H9 (cell line): ENCODE measurements at regions not wholly inside any gene's neighbourhood (a gene's known extent, or its start where the extent isn't known, plus 50 kb on each side); places are given as distances from the start of the nearest gene placed in this dataset.
"Not testable (repeated sequence)": the region's sequence is repeated elsewhere in the genome, so short reads cannot be mapped to it uniquely, and the experiment has no call there.

Experiments
- DNase-seq: peaks from one replicate; pipeline ENCODE4 v3.0.0-alpha.2; 2017
- H2AFZ ChIP-seq: one replicate; pipeline ENCODE4 v1.6.1; 2013; ENCODE audit warnings: mild to moderate bottlenecking, low read length, control low read depth, moderate library complexity
- H2AK5ac ChIP-seq: 2 replicates; pipeline ENCODE4 v1.6.1; 2013; ENCODE audit warnings: low read length, control low read depth, mixed read lengths; ENCODE audit not compliant: insufficient read length
- H2BK120ac ChIP-seq: one replicate; pipeline ENCODE4 v1.6.1; 2013; ENCODE audit warnings: low read depth, mild to moderate bottlenecking, low read length, control low read depth, inconsistent platforms; ENCODE audit not compliant: poor library complexity, severe bottlenecking
- H2BK12ac ChIP-seq: 2 replicates; pipeline ENCODE4 v1.6.1; 2013; ENCODE audit warnings: low read length, control low read depth, mixed read lengths, low read depth; ENCODE audit not compliant: insufficient read length
- H2BK15ac ChIP-seq: 2 replicates; pipeline ENCODE4 v1.6.1; 2013; ENCODE audit warnings: low read depth, low read length, control low read depth
- H2BK20ac ChIP-seq: one replicate; pipeline ENCODE4 v1.6.1; 2013; ENCODE audit warnings: low read depth, mild to moderate bottlenecking, low read length, control low read depth, inconsistent platforms; ENCODE audit not compliant: poor library complexity, severe bottlenecking
- H2BK5ac ChIP-seq: 2 replicates; pipeline ENCODE4 v1.6.1; 2013; ENCODE audit warnings: low read length, control low read depth, mixed read lengths; ENCODE audit not compliant: insufficient read length
- H3K14ac ChIP-seq: 2 replicates; pipeline ENCODE4 v1.6.1; 2013; ENCODE audit warnings: low read length, control low read depth; ENCODE audit not compliant: insufficient read depth
- H3K18ac ChIP-seq: 2 replicates; pipeline ENCODE4 v1.6.1; 2013; ENCODE audit warnings: low read depth, mild to moderate bottlenecking, mixed read lengths, low read length, control low read depth; ENCODE audit not compliant: insufficient read length
- H3K23ac ChIP-seq: 2 replicates; pipeline ENCODE4 v1.6.1; 2013; ENCODE audit warnings: low read length, control low read depth, mixed read lengths, low read depth; ENCODE audit not compliant: insufficient read length
- H3K23me2 ChIP-seq: 2 replicates; pipeline ENCODE4 v1.6.1; 2013; ENCODE audit warnings: low read depth, mild to moderate bottlenecking, mixed read lengths, low read length, control low read depth; ENCODE audit not compliant: insufficient read length, poor library complexity, severe bottlenecking
- H3K27ac ChIP-seq: 2 replicates; pipeline ENCODE4 v1.5.1; 2013; ENCODE audit warnings: low read length, control low read depth, mixed read lengths, low read depth; ENCODE audit not compliant: insufficient read length
- H3K27me3 ChIP-seq: 2 replicates; pipeline ENCODE4 v1.6.1; 2013; ENCODE audit warnings: low read length, control low read depth, inconsistent platforms; ENCODE audit not compliant: insufficient read depth
- H3K4ac ChIP-seq: 2 replicates; pipeline ENCODE4 v1.6.1; 2013; ENCODE audit warnings: low read depth, mild to moderate bottlenecking, control low read depth, inconsistent platforms, low read length, moderate library complexity
- H3K4me1 ChIP-seq: 2 replicates; pipeline ENCODE4 v1.6.1; 2013; ENCODE audit warnings: low read length, control low read depth, inconsistent platforms; ENCODE audit not compliant: insufficient read depth
- H3K4me2 ChIP-seq: 2 replicates; pipeline ENCODE4 v1.6.1; 2013; ENCODE audit warnings: low read length, control low read depth, mixed read lengths; ENCODE audit not compliant: insufficient read length, insufficient read depth
- H3K56ac ChIP-seq: 2 replicates; pipeline ENCODE4 v1.6.1; 2013; ENCODE audit warnings: low read depth, mild to moderate bottlenecking, mixed read lengths, low read length, control low read depth; ENCODE audit not compliant: insufficient read length
- H3K79me1 ChIP-seq: 2 replicates; pipeline ENCODE4 v1.6.1; 2013; ENCODE audit warnings: low read depth, mild to moderate bottlenecking, moderate library complexity, low read length, control low read depth, inconsistent platforms; ENCODE audit not compliant: insufficient read depth, poor library complexity, severe bottlenecking
- H3K79me2 ChIP-seq: 2 replicates; pipeline ENCODE4 v1.6.1; 2013; ENCODE audit warnings: low read length, control low read depth, inconsistent platforms; ENCODE audit not compliant: insufficient read depth
- H3K9ac ChIP-seq: 2 replicates; pipeline ENCODE4 v1.6.1; 2013; ENCODE audit warnings: low read length, control low read depth, mixed read lengths; ENCODE audit not compliant: insufficient read length; ENCODE audit errors: extremely low read depth
- H3K9me3 ChIP-seq: one replicate; pipeline ENCODE4 v1.6.1; 2013; ENCODE audit warnings: low read depth, low read length, inconsistent platforms; ENCODE audit not compliant: control insufficient read depth
- H3T11ph ChIP-seq: one replicate; pipeline ENCODE4 v1.6.1; 2013; ENCODE audit warnings: mild to moderate bottlenecking, low read length, control low read depth, inconsistent platforms
- H4K20me1 ChIP-seq: one replicate; pipeline ENCODE4 v1.6.1; 2013; ENCODE audit not compliant: control insufficient read depth, insufficient read length, insufficient read depth
- H4K5ac ChIP-seq: 2 replicates; pipeline ENCODE4 v1.6.1; 2013; ENCODE audit warnings: low read depth, mild to moderate bottlenecking, mixed read lengths, low read length, control low read depth; ENCODE audit not compliant: insufficient read length
- H4K8ac ChIP-seq: replicated peaks from 2 replicates; pipeline ENCODE4 v1.6.1; 2013; ENCODE audit warnings: low read length, control low read depth, mixed read lengths, low read depth; ENCODE audit not compliant: insufficient read length
- H4K91ac ChIP-seq: 2 replicates; pipeline ENCODE4 v1.6.1; 2013; ENCODE audit warnings: low read depth, mild to moderate bottlenecking, moderate library complexity, mixed read lengths, low read length, control low read depth; ENCODE audit not compliant: insufficient read length
- H3K27ac Mint-ChIP-seq, 3 experiments: 2 replicates in 2 of 3; 3 replicates in 1 of 3; pipeline ENCODE4 v1.8.0; 2020 to 2021; ENCODE audit warnings: mixed read lengths in 3 of 3, mild to moderate bottlenecking in 1 of 3, moderate library complexity in 1 of 3
- H3K27me3 Mint-ChIP-seq: 2 replicates; pipeline ENCODE4 v1.8.0; 2021; ENCODE audit warnings: low read depth, mild to moderate bottlenecking, moderate library complexity, mixed read lengths
- H3K36me3 Mint-ChIP-seq, 3 experiments: 2 replicates in 2 of 3; 3 replicates in 1 of 3; pipeline ENCODE4 v1.8.0; 2020 to 2021; ENCODE audit warnings: low read depth in 3 of 3, mixed read lengths in 3 of 3; ENCODE audit not compliant: insufficient read depth in 1 of 3
- H3K4me1 Mint-ChIP-seq, 2 experiments: 2 replicates each; pipeline ENCODE4 v1.8.0; 2020; ENCODE audit warnings: mixed read lengths in 2 of 2
- H3K4me3 Mint-ChIP-seq, 2 experiments: 2 replicates in 1 of 2; 3 replicates in 1 of 2; pipeline ENCODE4 v1.8.0; 2020 to 2021; ENCODE audit warnings: mild to moderate bottlenecking in 2 of 2, mixed read lengths in 2 of 2, moderate library complexity in 1 of 2
- H3K9me3 Mint-ChIP-seq, 2 experiments: 2 replicates in 1 of 2; 3 replicates in 1 of 2; pipeline ENCODE4 v1.8.0; 2020; ENCODE audit warnings: mild to moderate bottlenecking in 2 of 2, mixed read lengths in 2 of 2, moderate library complexity in 1 of 2
- WGBS: extraction: QIAGEN DNeasy Blood & Tissue Kit; methylation state at CpG from one replicate; pipeline ENCODE4 v1.1.7; 2013; ENCODE audit warnings: missing lambda C conversion rate, low lambda C conversion rate, mixed read lengths; ENCODE audit not compliant: insufficient read length; ENCODE audit errors: extremely low coverage; 5-methylcytosine and 5-hydroxymethylcytosine counted together

DNA sequence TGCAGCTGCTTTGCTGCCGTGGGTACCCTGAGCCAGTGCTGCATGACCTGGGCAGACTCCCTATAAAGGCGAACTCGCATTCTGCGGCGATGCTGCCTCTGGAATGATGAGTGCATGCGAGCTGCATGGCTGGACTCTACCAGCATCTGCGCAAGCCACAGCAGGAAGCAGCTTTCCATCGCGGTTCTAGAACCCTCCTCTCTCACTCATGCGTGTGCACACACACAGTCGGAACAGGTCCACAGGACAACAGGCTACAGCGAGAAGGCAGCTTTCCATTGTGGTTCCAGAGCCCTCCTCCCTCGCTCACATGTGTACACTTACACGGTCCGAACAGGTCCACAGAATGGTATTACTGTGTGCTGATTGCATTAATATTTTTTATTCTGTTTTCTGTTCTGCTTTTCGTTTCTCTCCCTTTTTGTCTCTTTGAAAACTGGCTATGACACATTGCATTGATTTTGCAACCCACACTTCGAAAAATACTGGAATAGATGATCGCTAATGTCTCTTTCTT, 69.1 kb downstream of the NPIPB11 start:
- H4K5ac ChIP-seq, H4K20me1 ChIP-seq, H2BK5ac ChIP-seq, H3K4ac ChIP-seq, H3K27ac Mint-ChIP-seq, H3T11ph ChIP-seq, H4K8ac ChIP-seq, H2BK15ac ChIP-seq, H3K56ac ChIP-seq, H3K27me3 ChIP-seq, H4K91ac ChIP-seq, H3K23ac ChIP-seq, H2BK12ac ChIP-seq, DNase-seq, H3K27ac ChIP-seq, H3K9me3 Mint-ChIP-seq, H3K23me2 ChIP-seq, H3K18ac ChIP-seq, H3K9ac ChIP-seq, H3K4me1 ChIP-seq, H3K4me3 Mint-ChIP-seq, H3K9me3 ChIP-seq, H2BK20ac ChIP-seq, H2AK5ac ChIP-seq, H3K36me3 Mint-ChIP-seq, H3K27me3 Mint-ChIP-seq, H3K4me1 Mint-ChIP-seq, H3K79me2 ChIP-seq, H2BK120ac ChIP-seq, H3K79me1 ChIP-seq, H3K4me2 ChIP-seq, H2AFZ ChIP-seq, H3K14ac ChIP-seq: not testable (repeated sequence)
- WGBS, result no CpG with 5 or more reads among the region's 18 CpGs

DNA sequence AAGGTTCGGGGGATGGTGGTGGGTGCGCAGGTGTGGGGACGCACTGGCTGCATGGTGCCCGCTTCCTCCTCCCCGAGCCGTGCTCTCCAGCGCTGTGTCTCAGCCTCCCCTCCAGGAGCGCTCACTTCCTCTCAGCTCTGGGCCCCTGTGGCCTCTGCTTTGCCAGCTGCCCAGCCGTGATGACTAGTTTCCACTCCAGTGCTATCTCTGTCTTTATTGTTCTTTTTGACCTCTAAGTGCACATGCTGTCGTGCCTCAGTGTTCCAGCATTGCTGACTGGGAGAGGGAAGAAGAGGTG, 71.0 kb downstream of the NPIPB11 start:
- H3K27ac ChIP-seq, H3K79me2 ChIP-seq, H4K5ac ChIP-seq, H2BK5ac ChIP-seq, H3K4me1 Mint-ChIP-seq, DNase-seq, H3K27ac Mint-ChIP-seq, H2AK5ac ChIP-seq, H4K20me1 ChIP-seq, H3K23me2 ChIP-seq, H3K23ac ChIP-seq, H3K27me3 Mint-ChIP-seq, H2BK20ac ChIP-seq, H3K79me1 ChIP-seq, H2BK15ac ChIP-seq, H3K14ac ChIP-seq, H3K4me1 ChIP-seq, H3K56ac ChIP-seq, H3K9me3 Mint-ChIP-seq, H3K18ac ChIP-seq, H3K4me2 ChIP-seq, H3K9me3 ChIP-seq, H4K91ac ChIP-seq, H3K9ac ChIP-seq, H2BK12ac ChIP-seq, H2AFZ ChIP-seq, H3K27me3 ChIP-seq, H3K4ac ChIP-seq, H2BK120ac ChIP-seq, H3K36me3 Mint-ChIP-seq, H3T11ph ChIP-seq, H4K8ac ChIP-seq, H3K4me3 Mint-ChIP-seq: not testable (repeated sequence)
- WGBS, result no CpG with 5 or more reads among the region's 10 CpGs
